AG04450 (cell line): ENCODE measurements at regions not wholly inside any gene's neighbourhood (a gene's known extent, or its start where the extent isn't known, plus 50 kb on each side); places are given as distances from the start of the nearest gene placed in this dataset.

Experiments
- CTCF ChIA-PET: fragments of 300-600, 350-600 bp; formaldehyde crosslinking; extraction: SDS; loops from one replicate; lab custom pipeline; 2022; ENCODE audit warnings: antibody characterized with exemption, inconsistent platforms; lab: Charles Lee
- POLR2A ChIA-PET: fragments of 350-600 bp; formaldehyde crosslinking; extraction: SDS; loops from one replicate; lab custom pipeline; 2021; ENCODE audit warnings: antibody characterized with exemption, inconsistent platforms; lab: Yijun Ruan, JAX
- DNase-seq: peaks from one replicate; pipeline ENCODE4 v3.0.0-alpha.2; 2011; ENCODE audit warnings: low read depth, low spot score
- H3K27ac ChIP-seq: one replicate; pipeline ENCODE4 v1.5.1; 2012; ENCODE audit warnings: low read depth, low read length, control low read depth
- H3K27me3 ChIP-seq: one replicate; pipeline ENCODE4 v1.6.0; 2012; ENCODE audit warnings: low read length; ENCODE audit not compliant: control insufficient read depth, insufficient read depth
- H3K4me3 ChIP-seq: 2 replicates; pipeline ENCODE4 v1.5.1; 2011; ENCODE audit warnings: mild to moderate bottlenecking, low read depth, low read length, control low read depth
- H3K9me3 ChIP-seq: 2 replicates; pipeline ENCODE4 v1.5.1; 2012; ENCODE audit warnings: low read length; ENCODE audit not compliant: control insufficient read depth, insufficient read depth
- CTCF ChIP-seq: IDR thresholded peaks from 2 replicates; pipeline ENCODE4 v1.5.1; 2011; ENCODE audit warnings: low read depth, low read length, control low read depth, inconsistent platforms

- TF ChIP-seq CTCF = no peak
- Histone ChIP-seq H3K9me3 (no peaks in the 10 kb centered on the region), H3K4me3 (no peak overlapping the region), H3K27ac (no peak overlapping the region), H3K27me3 (no peaks in the 10 kb centered on the region)
- CTCF ChIA-PET = no interaction called here
- POLR2A ChIA-PET = no interaction called here
- DNase-seq = no peak
Measured at GRCh38 chr2:193847991-193848390, 1653.3 kb upstream of the TMEFF2 start.

- CTCF ChIA-PET = no interaction called here
- H3K27me3 ChIP-seq = no peaks in the 10 kb centered on the region
- H3K9me3 ChIP-seq = no peaks in the 10 kb centered on the region
- TF ChIP-seq CTCF = no peak
- no peak for DNase-seq
- H3K4me3 ChIP-seq = no peak overlapping the region
- POLR2A ChIA-PET = no interaction called here
- no peak overlapping the region for H3K27ac ChIP-seq
Measured at GRCh38 chr2:193847130-193847529, 1652.4 kb upstream of the TMEFF2 start.

DNA sequence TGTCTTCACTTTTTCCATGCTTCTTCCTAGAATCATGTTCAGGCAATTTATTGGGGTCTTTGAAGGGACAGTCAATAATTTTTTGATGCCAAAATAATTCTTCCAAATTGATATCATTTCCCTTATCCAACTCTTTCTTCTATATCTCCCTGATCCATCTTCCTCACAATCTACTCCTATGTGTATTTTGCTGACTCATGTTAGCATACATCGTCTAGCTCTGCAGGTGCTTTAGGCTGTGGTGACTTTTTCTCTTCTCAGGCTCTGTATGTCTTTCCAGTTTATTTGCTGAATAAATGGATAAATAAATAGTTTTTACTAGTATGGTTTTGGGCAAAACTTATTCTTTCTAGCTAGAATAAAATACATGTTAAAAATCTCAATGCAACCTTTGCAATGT is 1650.9 kb upstream of the TMEFF2 start:
- CTCF ChIA-PET = no interaction called here
- TF ChIP-seq CTCF = no peak
- no peak overlapping the region for H3K27ac ChIP-seq
- POLR2A ChIA-PET = no interaction called here
- no peak for DNase-seq
- H3K9me3 ChIP-seq = no peaks in the 10 kb centered on the region
- no peak overlapping the region for H3K4me3 ChIP-seq
- no peaks in the 10 kb centered on the region for H3K27me3 ChIP-seq

DNA sequence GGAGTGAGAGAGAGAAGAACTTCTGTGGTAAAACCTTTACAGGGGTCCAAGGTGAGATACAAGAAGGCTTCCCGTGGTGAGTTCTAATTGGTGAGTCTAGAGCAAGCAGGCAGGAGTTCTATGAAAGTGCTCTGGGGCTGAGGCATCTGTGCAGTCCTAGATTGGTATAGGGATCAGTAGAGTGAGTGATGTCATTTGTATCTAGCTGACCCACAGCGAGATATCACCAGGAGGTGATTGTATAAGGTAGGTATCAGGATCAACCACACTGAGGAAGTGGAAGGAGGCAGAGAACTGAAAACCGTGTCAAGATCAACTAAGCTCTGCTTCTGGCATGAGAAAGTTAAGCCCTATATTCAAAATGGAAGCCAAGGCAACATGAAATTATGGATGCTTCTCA is 1648.9 kb upstream of the TMEFF2 start:
- no peak for TF ChIP-seq CTCF
- Histone ChIP-seq H3K4me3 (no peak overlapping the region), H3K27me3 (no peaks in the 10 kb centered on the region), H3K27ac (no peak overlapping the region), H3K9me3 (no peaks in the 10 kb centered on the region)
- ChIA-PET CTCF (no interaction called here), POLR2A (no interaction called here)
- DNase-seq = no peak

DNA sequence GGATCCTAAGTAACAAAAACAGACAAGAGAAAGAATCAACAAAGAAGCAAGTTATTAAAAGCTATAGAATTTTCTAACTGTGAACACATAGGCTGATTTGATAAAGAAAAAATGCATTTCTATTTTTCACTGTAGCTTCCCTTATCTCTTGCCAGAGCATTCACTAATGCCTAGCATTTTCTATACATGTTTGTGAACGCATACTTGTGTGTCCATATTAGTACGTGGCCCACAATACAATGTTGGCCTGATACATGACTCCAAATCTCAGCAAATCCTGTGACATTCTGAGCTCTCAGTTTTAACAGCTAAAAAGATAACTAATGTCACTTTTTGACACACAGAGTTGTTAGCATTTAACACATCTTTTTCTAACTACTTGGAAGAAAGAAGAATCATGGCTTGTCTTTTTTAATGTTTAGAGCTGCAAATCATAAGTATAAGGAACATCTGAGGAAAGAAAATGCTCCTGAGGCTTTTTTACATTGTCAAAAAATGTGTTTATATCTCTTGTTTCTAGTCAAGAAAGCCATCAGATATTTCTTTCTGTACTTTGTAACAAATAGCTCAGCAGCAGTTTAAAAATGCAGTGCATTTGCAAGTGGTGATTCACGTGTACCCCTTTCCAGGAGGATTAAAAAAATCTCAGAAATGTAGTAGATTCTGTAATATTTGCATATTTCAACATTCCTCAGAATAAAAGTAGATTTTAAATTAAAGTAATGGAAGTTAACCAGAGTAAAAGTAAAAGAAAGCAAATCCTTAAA is 1646.8 kb upstream of the TMEFF2 start:
- CTCF ChIA-PET = no interaction called here
- TF ChIP-seq CTCF = no peak
- POLR2A ChIA-PET = no interaction called here
- no peak overlapping the region for H3K4me3 ChIP-seq
- no peak overlapping the region for H3K27ac ChIP-seq
- DNase-seq = no peak
- H3K27me3 ChIP-seq = no peaks in the 10 kb centered on the region
- H3K9me3 ChIP-seq = peaks cover 2% of the 10 kb centered on the region
